Activated T-cell treated with anti-CD3 and anti-CD28 coated beads, Interleukin-2, amount 50 U/mL, for 24 hours (primary cell): ENCODE measurements at regions not wholly inside any gene's neighbourhood (a gene's known extent, or its start where the extent isn't known, plus 50 kb on each side); places are given as distances from the start of the nearest gene placed in this dataset.

Source experiments
- DNase-seq: peaks from one replicate; pipeline ENCODE4 v3.0.0-alpha.2; 2020
- H3K27ac Mint-ChIP-seq: 2 replicates; pipeline ENCODE4 v1.8.0; 2020; ENCODE audit warnings: mild to moderate bottlenecking, mixed read lengths
- H3K27me3 Mint-ChIP-seq: 2 replicates; pipeline ENCODE4 v1.8.0; 2020; ENCODE audit warnings: mixed read lengths
- H3K36me3 Mint-ChIP-seq: 2 replicates; pipeline ENCODE4 v1.8.0; 2020; ENCODE audit warnings: low read depth, mixed read lengths
- H3K4me1 Mint-ChIP-seq: 2 replicates; pipeline ENCODE4 v1.8.0; 2020; ENCODE audit warnings: low read depth, mixed read lengths
- H3K4me3 Mint-ChIP-seq: 2 replicates; pipeline ENCODE4 v1.8.0; 2020; ENCODE audit warnings: mild to moderate bottlenecking, moderate library complexity, mixed read lengths
- H3K9me3 Mint-ChIP-seq: 2 replicates; pipeline ENCODE4 v1.8.0; 2020; ENCODE audit warnings: mixed read lengths

- Mint-ChIP-seq H3K36me3 (no peaks in the 10 kb centered on the region), H3K27ac (no peak overlapping the region), H3K27me3 (no peaks in the 10 kb centered on the region), H3K9me3 (peaks cover 3% of the 10 kb centered on the region), H3K4me1 (no peaks in the 10 kb centered on the region), H3K4me3 (no peak overlapping the region)
- DNase-seq, result no peak
Measured at GRCh38 chr17:71325886-71326285, 794.9 kb upstream of the SOX9 start.

GRCh38 chr17:71327376-71328059 lies 793.3 kb upstream of the SOX9 start:
- Mint-ChIP-seq H3K27me3 (no peaks in the 10 kb centered on the region), H3K36me3 (no peaks in the 10 kb centered on the region), H3K4me1 (no peaks in the 10 kb centered on the region), H3K27ac (no peak overlapping the region), H3K4me3 (no peak overlapping the region), H3K9me3 (no peaks in the 10 kb centered on the region)
- DNase-seq, result no peak

- Mint-ChIP-seq H3K9me3 (no peaks in the 10 kb centered on the region), H3K27ac (no peak overlapping the region), H3K27me3 (no peaks in the 10 kb centered on the region), H3K4me1 (no peaks in the 10 kb centered on the region), H3K36me3 (no peaks in the 10 kb centered on the region), H3K4me3 (no peak overlapping the region)
- DNase-seq, result no peak
Measured at GRCh38 chr17:71329310-71330098, 791.3 kb upstream of the SOX9 start.

- Mint-ChIP-seq H3K4me3 (no peak overlapping the region), H3K4me1 (no peaks in the 10 kb centered on the region), H3K27me3 (no peaks in the 10 kb centered on the region), H3K36me3 (no peaks in the 10 kb centered on the region), H3K9me3 (no peaks in the 10 kb centered on the region), H3K27ac (no peak overlapping the region)
- no peak for DNase-seq
Measured at GRCh38 chr17:71330099-71330375, 790.8 kb upstream of the SOX9 start.

- H3K4me3 Mint-ChIP-seq, result no peak overlapping the region
- H3K4me1 Mint-ChIP-seq, result no peaks in the 10 kb centered on the region
- no peak overlapping the region for H3K27ac Mint-ChIP-seq
Measured at GRCh38 chr17:71331754-71332325, 789.0 kb upstream of the SOX9 start.

GRCh38 chr17:71334048-71334751 lies 786.6 kb upstream of the SOX9 start:
- no peak for DNase-seq
- Mint-ChIP-seq H3K4me3 (no peak overlapping the region), H3K27ac (no peak overlapping the region), H3K36me3 (no peaks in the 10 kb centered on the region), H3K4me1 (no peaks in the 10 kb centered on the region), H3K27me3 (no peaks in the 10 kb centered on the region), H3K9me3 (peaks cover 6% of the 10 kb centered on the region)

More at GRCh38 chr17:71331754-71332325, 789.0 kb upstream of the SOX9 start:
- peaks cover 6% of the 10 kb centered on the region for H3K9me3 Mint-ChIP-seq
- no peak for DNase-seq
- no peaks in the 10 kb centered on the region for H3K36me3 Mint-ChIP-seq
- H3K27me3 Mint-ChIP-seq, result no peaks in the 10 kb centered on the region

GRCh38 chr17:71335212-71335611 lies 785.6 kb upstream of the SOX9 start:
- Mint-ChIP-seq H3K27ac (no peak overlapping the region), H3K4me1 (no peaks in the 10 kb centered on the region), H3K27me3 (no peaks in the 10 kb centered on the region), H3K36me3 (no peaks in the 10 kb centered on the region), H3K4me3 (no peak overlapping the region), H3K9me3 (peaks cover 6% of the 10 kb centered on the region)
- no peak for DNase-seq

GRCh38 chr17:71337938-71338337 lies 782.9 kb upstream of the SOX9 start:
- Mint-ChIP-seq H3K36me3 (no peaks in the 10 kb centered on the region), H3K4me1 (no peaks in the 10 kb centered on the region), H3K27me3 (no peaks in the 10 kb centered on the region), H3K4me3 (no peak overlapping the region), H3K9me3 (peaks cover 12% of the 10 kb centered on the region), H3K27ac (no peak overlapping the region)
- DNase-seq, result no peak

- H3K27me3 Mint-ChIP-seq, result no peaks in the 10 kb centered on the region
- peaks cover 12% of the 10 kb centered on the region for H3K9me3 Mint-ChIP-seq
- no peaks in the 10 kb centered on the region for H3K4me1 Mint-ChIP-seq
- DNase-seq, result no peak
- no peak overlapping the region for H3K4me3 Mint-ChIP-seq
- H3K36me3 Mint-ChIP-seq, result no peaks in the 10 kb centered on the region
- no peak overlapping the region for H3K27ac Mint-ChIP-seq
Measured at GRCh38 chr17:71338396-71338795, 782.4 kb upstream of the SOX9 start.

GRCh38 chr17:71339206-71339605 lies 781.6 kb upstream of the SOX9 start:
- Mint-ChIP-seq H3K36me3 (no peaks in the 10 kb centered on the region), H3K27me3 (no peaks in the 10 kb centered on the region), H3K4me3 (no peak overlapping the region), H3K4me1 (no peaks in the 10 kb centered on the region), H3K27ac (no peak overlapping the region), H3K9me3 (peaks cover 12% of the 10 kb centered on the region)
- no peak for DNase-seq

- peaks cover 6% of the 10 kb centered on the region for H3K9me3 Mint-ChIP-seq
- H3K4me3 Mint-ChIP-seq, result no peak overlapping the region
- H3K27me3 Mint-ChIP-seq, result no peaks in the 10 kb centered on the region
- DNase-seq, result no peak
- no peaks in the 10 kb centered on the region for H3K36me3 Mint-ChIP-seq
- H3K4me1 Mint-ChIP-seq, result no peaks in the 10 kb centered on the region
- no peak overlapping the region for H3K27ac Mint-ChIP-seq
Measured at GRCh38 chr17:71342737-71343136, 778.1 kb upstream of the SOX9 start.

- Mint-ChIP-seq H3K27me3 (no peaks in the 10 kb centered on the region), H3K27ac (no peak overlapping the region), H3K4me1 (no peaks in the 10 kb centered on the region), H3K36me3 (no peaks in the 10 kb centered on the region), H3K9me3 (peaks cover 5% of the 10 kb centered on the region), H3K4me3 (no peak overlapping the region)
- DNase-seq, result no peak
Measured at GRCh38 chr17:71349908-71350600, 770.8 kb upstream of the SOX9 start.

- no peak for DNase-seq
- no peaks in the 10 kb centered on the region for H3K27me3 Mint-ChIP-seq
- peaks cover 18% of the 10 kb centered on the region for H3K9me3 Mint-ChIP-seq
- no peaks in the 10 kb centered on the region for H3K4me1 Mint-ChIP-seq
- H3K27ac Mint-ChIP-seq, result no peak overlapping the region
- H3K4me3 Mint-ChIP-seq, result no peak overlapping the region
- no peaks in the 10 kb centered on the region for H3K36me3 Mint-ChIP-seq
Measured at GRCh38 chr17:71360301-71360700, 760.5 kb upstream of the SOX9 start.

GRCh38 chr17:71361656-71362450 lies 759.0 kb upstream of the SOX9 start:
- H3K27ac Mint-ChIP-seq, result no peak overlapping the region
- H3K36me3 Mint-ChIP-seq, result no peaks in the 10 kb centered on the region
- H3K9me3 Mint-ChIP-seq, result peaks cover 25% of the 10 kb centered on the region
- no peaks in the 10 kb centered on the region for H3K27me3 Mint-ChIP-seq
- H3K4me3 Mint-ChIP-seq, result no peak overlapping the region
- no peak for DNase-seq
- H3K4me1 Mint-ChIP-seq, result no peaks in the 10 kb centered on the region
